ENCODE measurements at regions not wholly inside any gene's neighbourhood (a gene's known extent, or its start where the extent isn't known, plus 50 kb on each side); places are given as distances from the start of the nearest gene placed in this dataset.

DNA sequence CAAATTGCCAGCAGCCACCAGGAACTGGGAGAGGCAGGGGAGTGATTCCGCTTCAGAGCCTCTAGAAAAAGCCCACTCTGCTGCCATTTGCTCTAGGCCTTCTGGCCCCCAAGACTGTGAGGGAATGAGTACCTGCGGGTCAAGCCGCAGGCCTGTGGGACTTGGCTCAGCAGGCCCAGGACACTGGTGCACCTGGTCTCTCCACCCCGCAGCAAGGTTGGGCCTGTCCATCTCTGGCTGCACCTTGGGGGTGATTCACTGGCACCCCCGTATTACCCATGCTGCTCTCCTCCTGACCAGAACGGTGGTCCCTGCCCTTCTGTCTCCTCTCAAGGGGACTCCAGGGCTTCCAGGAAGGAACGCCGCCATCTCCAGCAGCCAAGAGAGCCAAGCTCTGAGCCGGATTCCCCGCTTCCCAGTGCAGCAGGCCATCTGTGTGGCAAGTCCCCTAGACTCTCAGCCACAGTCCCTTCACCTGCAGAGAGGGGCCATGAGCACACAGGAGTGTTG lies 78.4 kb upstream of the OLFM1 start:
- POLR2A ChIA-PET, result no interaction called here
- CTCF ChIA-PET, result no interaction called here
- H3K9me3 ChIP-seq (ENCODE audit: control insufficient read depth, insufficient read depth, low read depth, low read length), result no peaks in the 10 kb centered on the region
- H3K27ac ChIP-seq (ENCODE audit: extremely low read depth, low read depth, low read length), result no peak overlapping the region
- no peaks in the 10 kb centered on the region for H3K4me1 ChIP-seq (ENCODE audit: control insufficient read depth, insufficient read depth, low read length)
- H3K36me3 ChIP-seq (ENCODE audit: control insufficient read depth in 2 of 2, insufficient read depth in 1 of 2, low read length in 2 of 2), result no peaks in the 10 kb centered on the region
- no peak overlapping the region for H3K4me3 ChIP-seq (ENCODE audit: low read depth, low read length)
- TF ChIP-seq SP7 (tag by site-specific recombination; IDR thresholded peaks at IDR 0.05) (no peak), ZNF701 (tag by site-specific recombination; IDR thresholded peaks at IDR 0.05) (no peak), SETDB1 (IDR thresholded peaks at IDR 0.05; ENCODE audit: insufficient read length, low read length) (no peak), REPIN1 (tag by site-specific recombination; IDR thresholded peaks at IDR 0.05; ENCODE audit: low read depth) (no peak), ZNF600 (tag by site-specific recombination; IDR thresholded peaks at IDR 0.05) (no peak), ZNF792 (tag by site-specific recombination; IDR thresholded peaks at IDR 0.05) (no peak), ZNF341 (tag by site-specific recombination; IDR thresholded peaks at IDR 0.05; ENCODE audit: low read depth) (no peak), ZNF660 (tag by site-specific recombination; IDR thresholded peaks at IDR 0.05) (no peak), ZNF37A (tag by site-specific recombination; IDR thresholded peaks at IDR 0.05) (no peak), KLF8 (tag by site-specific recombination; IDR thresholded peaks at IDR 0.05) (no peak), TCF7L2 (IDR thresholded peaks at IDR 0.05; ENCODE audit: borderline replicate concordance, low read depth, low read length) (no peak), GLI4 (tag by site-specific recombination; IDR thresholded peaks at IDR 0.05) (no peak), KLF17 (tag by site-specific recombination; IDR thresholded peaks at IDR 0.05) (no peak), BCL6B (tag by site-specific recombination; IDR thresholded peaks at IDR 0.05) (no peak), ZFP3 (tag by site-specific recombination; IDR thresholded peaks at IDR 0.05; ENCODE audit: low read depth) (no peak), ZNF571 (tag by site-specific recombination; IDR thresholded peaks at IDR 0.05) (no peak), ZNF157 (tag by site-specific recombination; IDR thresholded peaks at IDR 0.05) (no peak), MYNN (tag by site-specific recombination; IDR thresholded peaks at IDR 0.05; ENCODE audit: borderline replicate concordance) (no peak)
- TF ChIP-seq, protein P1, sequence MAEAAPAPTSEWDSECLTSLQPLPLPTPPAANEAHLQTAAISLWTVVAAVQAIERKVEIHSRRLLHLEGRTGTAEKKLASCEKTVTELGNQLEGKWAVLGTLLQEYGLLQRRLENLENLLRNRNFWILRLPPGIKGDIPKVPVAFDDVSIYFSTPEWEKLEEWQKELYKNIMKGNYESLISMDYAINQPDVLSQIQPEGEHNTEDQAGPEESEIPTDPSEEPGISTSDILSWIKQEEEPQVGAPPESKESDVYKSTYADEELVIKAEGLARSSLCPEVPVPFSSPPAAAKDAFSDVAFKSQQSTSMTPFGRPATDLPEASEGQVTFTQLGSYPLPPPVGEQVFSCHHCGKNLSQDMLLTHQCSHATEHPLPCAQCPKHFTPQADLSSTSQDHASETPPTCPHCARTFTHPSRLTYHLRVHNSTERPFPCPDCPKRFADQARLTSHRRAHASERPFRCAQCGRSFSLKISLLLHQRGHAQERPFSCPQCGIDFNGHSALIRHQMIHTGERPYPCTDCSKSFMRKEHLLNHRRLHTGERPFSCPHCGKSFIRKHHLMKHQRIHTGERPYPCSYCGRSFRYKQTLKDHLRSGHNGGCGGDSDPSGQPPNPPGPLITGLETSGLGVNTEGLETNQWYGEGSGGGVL (tag by site-specific recombination; IDR thresholded peaks at IDR 0.05), result no peak

GRCh38 chr9:135009794-135010585 lies 77.5 kb upstream of the OLFM1 start:
- CTCF ChIA-PET, result interaction anchor here (1.0 to 1.2 kb wide), 2 partner anchors 70 to 232 kb away, joined by 3 read pairs; no protein-coding TSS in a partner anchor
- POLR2A ChIA-PET, result no interaction called here
- Histone ChIP-seq H3K36me3 (ENCODE audit: control insufficient read depth in 2 of 2, insufficient read depth in 1 of 2, low read length in 2 of 2) (no peaks in the 10 kb centered on the region), H3K27ac (ENCODE audit: extremely low read depth, low read depth, low read length) (no peak overlapping the region), H3K9me3 (ENCODE audit: control insufficient read depth, insufficient read depth, low read depth, low read length) (no peaks in the 10 kb centered on the region), H3K4me1 (ENCODE audit: control insufficient read depth, insufficient read depth, low read length) (no peaks in the 10 kb centered on the region), H3K4me3 (ENCODE audit: low read depth, low read length) (no peak overlapping the region)
- TF ChIP-seq ZXDB (tag by site-specific recombination; IDR thresholded peaks at IDR 0.05) (no peak), ZFP37 (tag by site-specific recombination; IDR thresholded peaks at IDR 0.05) (no peak), TRIM28 (IDR thresholded peaks at IDR 0.05; ENCODE audit: borderline replicate concordance, low read length) (no peak), PRDM1 (tag by site-specific recombination; IDR thresholded peaks at IDR 0.05) (no peak), ZNF571 (tag by site-specific recombination; IDR thresholded peaks at IDR 0.05) (no peak)
- TF ChIP-seq, protein P2, sequence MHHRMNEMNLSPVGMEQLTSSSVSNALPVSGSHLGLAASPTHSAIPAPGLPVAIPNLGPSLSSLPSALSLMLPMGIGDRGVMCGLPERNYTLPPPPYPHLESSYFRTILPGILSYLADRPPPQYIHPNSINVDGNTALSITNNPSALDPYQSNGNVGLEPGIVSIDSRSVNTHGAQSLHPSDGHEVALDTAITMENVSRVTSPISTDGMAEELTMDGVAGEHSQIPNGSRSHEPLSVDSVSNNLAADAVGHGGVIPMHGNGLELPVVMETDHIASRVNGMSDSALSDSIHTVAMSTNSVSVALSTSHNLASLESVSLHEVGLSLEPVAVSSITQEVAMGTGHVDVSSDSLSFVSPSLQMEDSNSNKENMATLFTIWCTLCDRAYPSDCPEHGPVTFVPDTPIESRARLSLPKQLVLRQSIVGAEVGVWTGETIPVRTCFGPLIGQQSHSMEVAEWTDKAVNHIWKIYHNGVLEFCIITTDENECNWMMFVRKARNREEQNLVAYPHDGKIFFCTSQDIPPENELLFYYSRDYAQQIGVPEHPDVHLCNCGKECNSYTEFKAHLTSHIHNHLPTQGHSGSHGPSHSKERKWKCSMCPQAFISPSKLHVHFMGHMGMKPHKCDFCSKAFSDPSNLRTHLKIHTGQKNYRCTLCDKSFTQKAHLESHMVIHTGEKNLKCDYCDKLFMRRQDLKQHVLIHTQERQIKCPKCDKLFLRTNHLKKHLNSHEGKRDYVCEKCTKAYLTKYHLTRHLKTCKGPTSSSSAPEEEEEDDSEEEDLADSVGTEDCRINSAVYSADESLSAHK (tag by site-specific recombination; IDR thresholded peaks at IDR 0.05), result no peak

All from HEK293 (cell line).